ENCODE measurements at regions not wholly inside any gene's neighbourhood (a gene's known extent, or its start where the extent isn't known, plus 50 kb on each side); places are given as distances from the start of the nearest gene placed in this dataset.

DNA sequence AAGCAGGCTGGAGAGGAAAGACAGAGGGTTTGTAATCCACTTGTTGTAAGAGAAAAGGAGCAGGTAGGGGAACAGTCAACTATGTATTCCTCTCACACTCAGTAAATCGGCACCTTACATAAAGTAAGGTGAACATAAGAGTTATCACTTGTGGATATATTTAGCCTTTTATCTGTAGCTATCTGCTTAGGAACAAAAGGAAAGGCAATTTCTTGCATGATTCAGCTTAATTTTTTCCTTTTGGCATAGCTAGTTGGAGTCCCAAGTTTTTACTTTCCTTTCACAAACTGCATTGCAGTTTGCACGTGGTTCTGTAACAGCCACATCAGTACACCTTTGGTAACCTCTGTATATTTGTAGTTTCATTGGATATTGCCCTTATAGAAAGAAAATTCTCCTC lies 250.9 kb upstream of the PIK3R1 start (continued):
- TF ChIP-seq, protein P1, sequence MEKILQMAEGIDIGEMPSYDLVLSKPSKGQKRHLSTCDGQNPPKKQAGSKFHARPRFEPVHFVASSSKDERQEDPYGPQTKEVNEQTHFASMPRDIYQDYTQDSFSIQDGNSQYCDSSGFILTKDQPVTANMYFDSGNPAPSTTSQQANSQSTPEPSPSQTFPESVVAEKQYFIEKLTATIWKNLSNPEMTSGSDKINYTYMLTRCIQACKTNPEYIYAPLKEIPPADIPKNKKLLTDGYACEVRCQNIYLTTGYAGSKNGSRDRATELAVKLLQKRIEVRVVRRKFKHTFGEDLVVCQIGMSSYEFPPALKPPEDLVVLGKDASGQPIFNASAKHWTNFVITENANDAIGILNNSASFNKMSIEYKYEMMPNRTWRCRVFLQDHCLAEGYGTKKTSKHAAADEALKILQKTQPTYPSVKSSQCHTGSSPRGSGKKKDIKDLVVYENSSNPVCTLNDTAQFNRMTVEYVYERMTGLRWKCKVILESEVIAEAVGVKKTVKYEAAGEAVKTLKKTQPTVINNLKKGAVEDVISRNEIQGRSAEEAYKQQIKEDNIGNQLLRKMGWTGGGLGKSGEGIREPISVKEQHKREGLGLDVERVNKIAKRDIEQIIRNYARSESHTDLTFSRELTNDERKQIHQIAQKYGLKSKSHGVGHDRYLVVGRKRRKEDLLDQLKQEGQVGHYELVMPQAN (conservative IDR thresholded peaks at IDR 0.05): no peak
- TF ChIP-seq TCF7 (IDR thresholded peaks at IDR 0.05; ENCODE audit: borderline replicate concordance) (no peak), ZNF207 (IDR thresholded peaks at IDR 0.05; ENCODE audit: borderline replicate concordance) (no peak), ZNF217 (IDR thresholded peaks at IDR 0.05) (no peak), CREM (IDR thresholded peaks at IDR 0.05; ENCODE audit: low read depth) (no peak)
- TF ChIP-seq, protein P2, sequence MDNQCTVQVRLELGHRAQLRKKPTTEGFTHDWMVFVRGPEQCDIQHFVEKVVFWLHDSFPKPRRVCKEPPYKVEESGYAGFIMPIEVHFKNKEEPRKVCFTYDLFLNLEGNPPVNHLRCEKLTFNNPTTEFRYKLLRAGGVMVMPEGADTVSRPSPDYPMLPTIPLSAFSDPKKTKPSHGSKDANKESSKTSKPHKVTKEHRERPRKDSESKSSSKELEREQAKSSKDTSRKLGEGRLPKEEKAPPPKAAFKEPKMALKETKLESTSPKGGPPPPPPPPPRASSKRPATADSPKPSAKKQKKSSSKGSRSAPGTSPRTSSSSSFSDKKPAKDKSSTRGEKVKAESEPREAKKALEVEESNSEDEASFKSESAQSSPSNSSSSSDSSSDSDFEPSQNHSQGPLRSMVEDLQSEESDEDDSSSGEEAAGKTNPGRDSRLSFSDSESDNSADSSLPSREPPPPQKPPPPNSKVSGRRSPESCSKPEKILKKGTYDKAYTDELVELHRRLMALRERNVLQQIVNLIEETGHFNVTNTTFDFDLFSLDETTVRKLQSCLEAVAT (IDR thresholded peaks at IDR 0.05): no peak
- TF ChIP-seq, protein P3, sequence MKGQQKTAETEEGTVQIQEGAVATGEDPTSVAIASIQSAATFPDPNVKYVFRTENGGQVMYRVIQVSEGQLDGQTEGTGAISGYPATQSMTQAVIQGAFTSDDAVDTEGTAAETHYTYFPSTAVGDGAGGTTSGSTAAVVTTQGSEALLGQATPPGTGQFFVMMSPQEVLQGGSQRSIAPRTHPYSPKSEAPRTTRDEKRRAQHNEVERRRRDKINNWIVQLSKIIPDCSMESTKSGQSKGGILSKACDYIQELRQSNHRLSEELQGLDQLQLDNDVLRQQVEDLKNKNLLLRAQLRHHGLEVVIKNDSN (IDR thresholded peaks at IDR 0.05; ENCODE audit: borderline replicate concordance, extremely low read length, insufficient read depth, low read depth, low read length): no peak

DNA sequence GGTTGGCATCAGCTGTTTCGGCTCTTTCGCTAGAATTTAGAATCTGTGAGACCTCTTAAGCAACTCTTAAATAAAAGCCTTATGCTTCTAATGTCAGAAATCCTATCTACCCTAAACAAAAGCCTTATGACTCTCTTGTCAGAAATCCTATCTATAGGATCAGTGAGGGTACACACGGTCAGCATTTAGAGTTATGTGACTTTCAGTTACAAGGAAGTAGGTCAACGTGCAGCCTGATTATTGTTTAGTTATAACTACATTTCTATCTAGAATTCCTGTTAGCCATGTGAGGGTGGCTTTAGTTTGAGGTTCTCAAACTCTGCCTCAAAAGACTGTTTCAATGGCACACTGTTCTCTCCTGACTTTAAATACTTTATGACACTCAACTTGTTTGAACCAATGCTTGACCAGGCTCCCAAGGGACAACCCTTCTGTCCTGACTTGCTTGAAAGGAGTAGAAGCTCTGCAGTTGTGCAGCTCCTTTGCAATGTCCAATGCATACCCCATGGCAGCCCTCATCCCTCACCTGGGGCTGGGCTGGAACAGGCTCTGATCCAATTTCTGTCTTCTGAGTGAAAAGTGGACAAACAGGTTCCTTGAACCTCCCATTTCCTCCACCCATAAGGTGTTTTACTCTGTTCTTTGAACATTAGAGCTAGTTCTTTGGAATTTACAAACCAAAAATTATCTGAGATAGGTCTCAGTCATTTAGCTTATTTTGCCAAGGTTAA lies 251.6 kb upstream of the PIK3R1 start:
- ChIA-PET POLR2A (no interaction called here), CTCF (no interaction called here), RAD21 (ENCODE audit: unreplicated experiment) (no interaction called here), SMC1A (ENCODE audit: uncharacterized antibody, unreplicated experiment) (interaction anchor here (1.4 kb wide), 1 partner anchor 9 kb away, joined by 4 read pairs; no protein-coding TSS in a partner anchor)
- ATAC-seq: no peak
- no peaks in the 10 kb centered on the region for H3K27me3 ChIP-seq (replicated peaks in 1 of 2; ENCODE audit: control insufficient read depth in 2 of 2, insufficient read depth in 2 of 2, low read length in 1 of 2)
- no peak for DNase-seq (ENCODE audit: low read depth, low spot score)
- no peaks in the 10 kb centered on the region for H3K36me3 ChIP-seq (ENCODE audit: control insufficient read depth in 2 of 2, insufficient read depth in 2 of 2, low read length in 1 of 2)
- no peaks in the 10 kb centered on the region for H3K79me2 ChIP-seq (ENCODE audit: control insufficient read depth, insufficient read depth, low read length)
- H4K20me1 ChIP-seq (ENCODE audit: control insufficient read depth, insufficient read depth): no peaks in the 10 kb centered on the region
- intact Hi-C loops (cut with micrococcal nuclease; ENCODE audit: unreplicated experiment) (no loop called here), in situ Hi-C loops (cut with MboI) (no loop called here)
- no TSS peak for BruUV-seq (replicated peaks)
- no peak overlapping the region for H3K9ac ChIP-seq (ENCODE audit: control insufficient read depth, insufficient read depth, low read length)
- H3K9me3 ChIP-seq (replicated peaks; ENCODE audit: control insufficient read depth, insufficient read depth, low read length): no peaks in the 10 kb centered on the region
- no peak overlapping the region for H3K4me3 ChIP-seq
- H3K4me1 ChIP-seq (ENCODE audit: control insufficient read depth, insufficient read depth, low read length): no peaks in the 10 kb centered on the region
- 53% methylated on average over 4 of the region's 4 CpGs for WGBS (ENCODE audit: insufficient coverage, insufficient replicate concordance, low lambda C conversion rate, missing lambda C conversion rate)
- H3K27ac ChIP-seq (ENCODE audit: control insufficient read depth, insufficient read depth): no peak overlapping the region
- no peak for FAIRE-seq
- no peak overlapping the region for H2AFZ ChIP-seq (ENCODE audit: control insufficient read depth, low read depth, low read length)
- H3K4me2 ChIP-seq (ENCODE audit: control insufficient read depth, insufficient read depth): no peak overlapping the region
- TF ChIP-seq TAF1 (IDR thresholded peaks at IDR 0.05; ENCODE audit: borderline replicate concordance, low read depth, low read length) (no peak), YY1 (IDR thresholded peaks at IDR 0.05; ENCODE audit: low read depth, low read length) (no peak), RUNX3 (IDR thresholded peaks at IDR 0.05; ENCODE audit: low read length) (no peak), ATF7 (IDR thresholded peaks at IDR 0.05; ENCODE audit: low read depth) (no peak), MYC (IDR thresholded peaks at IDR 0.05; ENCODE audit: insufficient read depth, insufficient read length, insufficient replicate concordance, low read length, severe bottlenecking) (no peak), CREM (IDR thresholded peaks at IDR 0.05; ENCODE audit: low read depth) (no peak), SIN3A (IDR thresholded peaks at IDR 0.05; ENCODE audit: low read depth, low read length) (no peak)
- TF ChIP-seq, protein P4, sequence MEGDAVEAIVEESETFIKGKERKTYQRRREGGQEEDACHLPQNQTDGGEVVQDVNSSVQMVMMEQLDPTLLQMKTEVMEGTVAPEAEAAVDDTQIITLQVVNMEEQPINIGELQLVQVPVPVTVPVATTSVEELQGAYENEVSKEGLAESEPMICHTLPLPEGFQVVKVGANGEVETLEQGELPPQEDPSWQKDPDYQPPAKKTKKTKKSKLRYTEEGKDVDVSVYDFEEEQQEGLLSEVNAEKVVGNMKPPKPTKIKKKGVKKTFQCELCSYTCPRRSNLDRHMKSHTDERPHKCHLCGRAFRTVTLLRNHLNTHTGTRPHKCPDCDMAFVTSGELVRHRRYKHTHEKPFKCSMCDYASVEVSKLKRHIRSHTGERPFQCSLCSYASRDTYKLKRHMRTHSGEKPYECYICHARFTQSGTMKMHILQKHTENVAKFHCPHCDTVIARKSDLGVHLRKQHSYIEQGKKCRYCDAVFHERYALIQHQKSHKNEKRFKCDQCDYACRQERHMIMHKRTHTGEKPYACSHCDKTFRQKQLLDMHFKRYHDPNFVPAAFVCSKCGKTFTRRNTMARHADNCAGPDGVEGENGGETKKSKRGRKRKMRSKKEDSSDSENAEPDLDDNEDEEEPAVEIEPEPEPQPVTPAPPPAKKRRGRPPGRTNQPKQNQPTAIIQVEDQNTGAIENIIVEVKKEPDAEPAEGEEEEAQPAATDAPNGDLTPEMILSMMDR (IDR thresholded peaks at IDR 0.05 in 2 of 3, conservative IDR thresholded peaks at IDR 0.05 in 1 of 3; ENCODE audit: control insufficient read depth in 2 of 3, extremely low read depth in 1 of 3, insufficient read depth in 1 of 3, low read depth in 3 of 3, low read length in 3 of 3): no peak
